ENCODE measurements at regions not wholly inside any gene's neighbourhood (a gene's known extent, or its start where the extent isn't known, plus 50 kb on each side); places are given as distances from the start of the nearest gene placed in this dataset.

DNA sequence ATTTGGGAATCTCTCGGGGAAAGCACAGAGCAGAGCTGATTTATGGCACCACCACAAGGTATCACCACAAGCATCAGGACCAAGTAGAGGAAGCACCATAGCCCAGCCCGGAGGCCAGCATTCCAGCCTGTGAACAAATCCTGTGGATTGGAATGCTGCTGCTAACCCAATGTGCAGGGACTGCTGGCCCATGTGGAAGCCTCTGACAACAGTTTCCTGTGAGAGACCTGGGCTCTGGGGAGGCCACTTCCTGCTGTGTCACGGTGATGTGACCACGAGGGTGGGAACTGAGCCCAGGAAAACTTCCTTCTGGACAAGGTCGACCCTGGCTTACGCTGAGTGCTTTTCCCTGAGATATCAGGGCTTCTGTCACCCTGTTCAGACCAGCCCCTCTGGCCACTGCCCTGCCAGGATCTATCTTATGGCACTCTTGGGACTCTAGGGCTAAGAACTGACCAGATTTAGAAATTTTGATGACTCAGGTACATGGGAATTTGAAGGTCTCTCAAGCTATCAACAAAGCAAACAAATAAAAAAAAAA is 88.3 kb upstream of the NGF start:
- TF ChIP-seq EGR1 (IDR thresholded peaks at IDR 0.05) (no peak), CREB1 (IDR thresholded peaks at IDR 0.05; ENCODE audit: low read depth) (no peak), YY1 (IDR thresholded peaks at IDR 0.05; ENCODE audit: low read depth) (no peak), EP300 (IDR thresholded peaks at IDR 0.05; ENCODE audit: borderline replicate concordance) (no peak), CEBPB (IDR thresholded peaks at IDR 0.05) (no peak), TEAD4 (IDR thresholded peaks at IDR 0.05) (no peak), ZBTB7A (IDR thresholded peaks at IDR 0.05; ENCODE audit: low read depth) (no peak), TCF12 (IDR thresholded peaks at IDR 0.05; ENCODE audit: low read depth) (no peak), MAX (IDR thresholded peaks at IDR 0.05) (no peak), RAD21 (IDR thresholded peaks at IDR 0.05; ENCODE audit: low read depth) (no peak), TAF1 (IDR thresholded peaks at IDR 0.05; ENCODE audit: low read depth) (no peak), NFIC (IDR thresholded peaks at IDR 0.05) (no peak)
- TF ChIP-seq, protein P1, sequence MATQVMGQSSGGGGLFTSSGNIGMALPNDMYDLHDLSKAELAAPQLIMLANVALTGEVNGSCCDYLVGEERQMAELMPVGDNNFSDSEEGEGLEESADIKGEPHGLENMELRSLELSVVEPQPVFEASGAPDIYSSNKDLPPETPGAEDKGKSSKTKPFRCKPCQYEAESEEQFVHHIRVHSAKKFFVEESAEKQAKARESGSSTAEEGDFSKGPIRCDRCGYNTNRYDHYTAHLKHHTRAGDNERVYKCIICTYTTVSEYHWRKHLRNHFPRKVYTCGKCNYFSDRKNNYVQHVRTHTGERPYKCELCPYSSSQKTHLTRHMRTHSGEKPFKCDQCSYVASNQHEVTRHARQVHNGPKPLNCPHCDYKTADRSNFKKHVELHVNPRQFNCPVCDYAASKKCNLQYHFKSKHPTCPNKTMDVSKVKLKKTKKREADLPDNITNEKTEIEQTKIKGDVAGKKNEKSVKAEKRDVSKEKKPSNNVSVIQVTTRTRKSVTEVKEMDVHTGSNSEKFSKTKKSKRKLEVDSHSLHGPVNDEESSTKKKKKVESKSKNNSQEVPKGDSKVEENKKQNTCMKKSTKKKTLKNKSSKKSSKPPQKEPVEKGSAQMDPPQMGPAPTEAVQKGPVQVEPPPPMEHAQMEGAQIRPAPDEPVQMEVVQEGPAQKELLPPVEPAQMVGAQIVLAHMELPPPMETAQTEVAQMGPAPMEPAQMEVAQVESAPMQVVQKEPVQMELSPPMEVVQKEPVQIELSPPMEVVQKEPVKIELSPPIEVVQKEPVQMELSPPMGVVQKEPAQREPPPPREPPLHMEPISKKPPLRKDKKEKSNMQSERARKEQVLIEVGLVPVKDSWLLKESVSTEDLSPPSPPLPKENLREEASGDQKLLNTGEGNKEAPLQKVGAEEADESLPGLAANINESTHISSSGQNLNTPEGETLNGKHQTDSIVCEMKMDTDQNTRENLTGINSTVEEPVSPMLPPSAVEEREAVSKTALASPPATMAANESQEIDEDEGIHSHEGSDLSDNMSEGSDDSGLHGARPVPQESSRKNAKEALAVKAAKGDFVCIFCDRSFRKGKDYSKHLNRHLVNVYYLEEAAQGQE (IDR thresholded peaks at IDR 0.05; ENCODE audit: low read depth), result no peak
- TF ChIP-seq, protein P2, sequence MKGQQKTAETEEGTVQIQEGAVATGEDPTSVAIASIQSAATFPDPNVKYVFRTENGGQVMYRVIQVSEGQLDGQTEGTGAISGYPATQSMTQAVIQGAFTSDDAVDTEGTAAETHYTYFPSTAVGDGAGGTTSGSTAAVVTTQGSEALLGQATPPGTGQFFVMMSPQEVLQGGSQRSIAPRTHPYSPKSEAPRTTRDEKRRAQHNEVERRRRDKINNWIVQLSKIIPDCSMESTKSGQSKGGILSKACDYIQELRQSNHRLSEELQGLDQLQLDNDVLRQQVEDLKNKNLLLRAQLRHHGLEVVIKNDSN (IDR thresholded peaks at IDR 0.05), result no peak

GRCh38 chr1:115425442-115425841 is 87.4 kb upstream of the NGF start:
- no peak for TF ChIP-seq FOXM1 (IDR thresholded peaks at IDR 0.05; ENCODE audit: borderline replicate concordance, low read depth)
- no peak for TF ChIP-seq NFIC (IDR thresholded peaks at IDR 0.05)
- TF ChIP-seq YY1 (IDR thresholded peaks at IDR 0.05; ENCODE audit: low read depth), result no peak

GRCh38 chr1:115423776-115424175 is 85.7 kb upstream of the NGF start:
- no peak for TF ChIP-seq YY1 (IDR thresholded peaks at IDR 0.05; ENCODE audit: low read depth)
- no peak for TF ChIP-seq CEBPB (IDR thresholded peaks at IDR 0.05)
- no peak for TF ChIP-seq MAX (IDR thresholded peaks at IDR 0.05)
- TF ChIP-seq TCF12 (IDR thresholded peaks at IDR 0.05; ENCODE audit: low read depth), result no peak
- no peak for TF ChIP-seq NFIC (IDR thresholded peaks at IDR 0.05)
- no peak for TF ChIP-seq FOXM1 (IDR thresholded peaks at IDR 0.05; ENCODE audit: borderline replicate concordance, low read depth)
- no peak for TF ChIP-seq ZBTB7A (IDR thresholded peaks at IDR 0.05; ENCODE audit: low read depth)
- no peak for TF ChIP-seq TAF1 (IDR thresholded peaks at IDR 0.05; ENCODE audit: low read depth)
- TF ChIP-seq, protein P1 (IDR thresholded peaks at IDR 0.05; ENCODE audit: low read depth), result no peak

- TF ChIP-seq EGR1 (IDR thresholded peaks at IDR 0.05) (no peak), FOXM1 (IDR thresholded peaks at IDR 0.05; ENCODE audit: borderline replicate concordance, low read depth) (no peak), CEBPB (IDR thresholded peaks at IDR 0.05) (no peak), MAX (IDR thresholded peaks at IDR 0.05) (no peak), TAF1 (IDR thresholded peaks at IDR 0.05; ENCODE audit: low read depth) (no peak), TCF12 (IDR thresholded peaks at IDR 0.05; ENCODE audit: low read depth) (no peak), CREB1 (IDR thresholded peaks at IDR 0.05; ENCODE audit: low read depth) (no peak), NFIC (IDR thresholded peaks at IDR 0.05) (no peak), EP300 (IDR thresholded peaks at IDR 0.05; ENCODE audit: borderline replicate concordance) (no peak), TEAD4 (IDR thresholded peaks at IDR 0.05) (no peak), ZBTB7A (IDR thresholded peaks at IDR 0.05; ENCODE audit: low read depth) (no peak), YY1 (IDR thresholded peaks at IDR 0.05; ENCODE audit: low read depth) (no peak), RAD21 (IDR thresholded peaks at IDR 0.05; ENCODE audit: low read depth) (no peak)
- TF ChIP-seq, protein P1 (IDR thresholded peaks at IDR 0.05; ENCODE audit: low read depth), result no peak
- TF ChIP-seq, protein P2 (IDR thresholded peaks at IDR 0.05), result no peak
Measured at GRCh38 chr1:115419571-115419970, 81.5 kb upstream of the NGF start.
